KBM-7 (cell line): ENCODE measurements at regions not wholly inside any gene's neighbourhood (a gene's known extent, or its start where the extent isn't known, plus 50 kb on each side); places are given as distances from the start of the nearest gene placed in this dataset.

ENCODE experiments used
- DNase-seq: peaks from one replicate; pipeline ENCODE4 v3.0.0-alpha.2; 2015
- in situ Hi-C: fragments of 300-500 bp; cut with MboI; formaldehyde crosslinking; loops from 2 replicates; pipeline ENCODE4 v1.14.3; 2020; ENCODE audit warnings: low sequenced_read_pairs, low pct_unique_long_range_greater_than_20kb, mixed read lengths

DNA sequence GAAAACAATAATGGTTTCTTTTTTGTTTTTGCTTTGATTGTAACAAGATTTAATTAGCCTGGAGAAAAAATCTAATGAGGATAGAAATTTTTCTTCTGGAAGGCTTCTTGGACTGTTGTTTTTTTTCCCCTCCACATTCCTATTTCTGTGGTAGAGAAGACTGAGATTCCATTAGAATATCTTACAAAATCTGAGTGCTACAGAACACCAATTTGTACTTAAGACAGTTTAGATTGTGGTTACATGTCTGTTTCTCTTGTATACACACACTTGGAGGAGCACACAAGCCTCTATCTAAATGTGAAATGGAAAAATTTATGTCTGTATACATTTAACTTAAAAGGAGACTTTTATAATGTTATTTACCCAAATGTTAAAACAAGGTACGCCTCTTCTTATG, 176.9 kb upstream of the ARSJ start:
- DNase-seq, result no peak
- in situ Hi-C loops, result no loop called here

DNA sequence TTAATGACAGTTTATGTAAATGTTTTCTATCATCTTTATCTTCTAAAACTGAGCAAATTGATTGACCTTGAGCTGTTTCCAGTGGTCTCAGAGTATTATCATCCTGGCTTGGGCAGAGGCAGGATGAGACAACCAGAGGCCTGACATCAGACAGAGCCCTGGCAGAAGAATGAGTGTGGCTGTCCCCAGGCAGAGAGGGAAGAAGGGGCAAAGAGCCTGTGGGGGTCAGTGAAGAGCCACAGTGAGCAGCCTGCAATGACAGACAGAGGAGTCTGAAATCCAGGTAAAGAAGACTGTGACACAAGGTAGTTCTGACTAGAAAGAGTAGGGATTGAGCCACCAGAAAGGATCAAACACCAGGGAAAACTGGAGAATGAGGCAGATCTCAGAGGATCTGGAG, 182.4 kb upstream of the ARSJ start:
- no peak for DNase-seq
- in situ Hi-C loops, result no loop called here

DNA sequence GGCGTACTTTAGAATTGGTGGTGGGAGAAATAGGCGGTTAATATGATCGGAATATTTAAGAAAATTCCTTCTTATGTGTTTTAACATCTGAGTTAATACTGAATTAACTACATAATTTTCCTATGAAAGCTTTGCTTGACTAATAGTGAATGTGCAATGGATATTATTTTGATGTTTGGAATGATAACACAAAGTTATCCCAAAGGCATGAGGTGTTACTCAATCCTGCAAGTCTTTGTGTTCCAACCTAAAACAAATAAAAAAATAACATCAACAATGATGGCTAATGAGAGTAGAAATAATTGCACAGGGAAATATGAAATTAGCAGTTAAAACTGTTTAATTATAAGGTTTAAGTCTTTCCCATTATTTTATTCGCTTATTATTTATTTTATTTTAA, 183.6 kb upstream of the ARSJ start:
- DNase-seq, result no peak

DNA sequence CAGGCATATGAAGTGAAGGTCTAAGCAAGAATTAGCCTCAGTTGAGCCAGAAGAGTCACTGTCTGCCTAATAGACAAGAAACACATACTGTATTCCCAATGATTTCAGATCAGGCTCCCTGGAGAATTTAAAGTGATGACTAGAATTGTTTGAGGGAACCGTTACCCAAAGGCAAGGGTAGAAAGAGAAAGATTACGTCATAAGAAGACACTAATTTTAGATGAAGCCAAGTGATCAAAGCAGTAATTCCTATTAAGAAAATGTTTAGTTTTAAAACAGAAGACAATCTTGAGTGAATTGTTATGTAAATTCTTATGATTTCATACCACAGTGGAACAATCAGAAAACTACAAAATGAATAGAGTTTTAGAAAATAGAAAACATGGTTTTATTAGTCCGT, 194.5 kb upstream of the ARSJ start:
- in situ Hi-C loops, result no loop called here
- DNase-seq, result no peak

More for the DNA sequence above, 183.6 kb upstream of the ARSJ start:
- in situ Hi-C loops, result no loop called here

DNA sequence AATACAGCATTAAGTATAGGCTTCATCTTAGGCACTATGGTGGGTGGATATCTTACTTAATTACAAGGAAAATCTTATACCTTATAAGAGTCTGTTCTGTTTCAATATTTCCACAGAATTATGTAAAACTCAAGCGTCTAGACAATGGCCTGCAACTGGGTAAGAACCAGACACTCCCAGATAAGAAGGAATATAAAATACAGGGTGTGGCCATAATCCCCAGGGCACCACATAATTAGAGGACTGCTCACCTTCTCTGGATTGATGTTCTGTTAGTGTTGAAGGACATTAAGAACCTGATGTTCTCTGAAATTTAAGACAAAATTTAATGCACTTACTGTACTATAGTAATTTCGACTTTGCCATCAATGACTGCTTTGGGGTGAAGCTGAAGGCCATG, 198.2 kb upstream of the ARSJ start:
- no peak for DNase-seq
- in situ Hi-C loops, result no loop called here

DNA sequence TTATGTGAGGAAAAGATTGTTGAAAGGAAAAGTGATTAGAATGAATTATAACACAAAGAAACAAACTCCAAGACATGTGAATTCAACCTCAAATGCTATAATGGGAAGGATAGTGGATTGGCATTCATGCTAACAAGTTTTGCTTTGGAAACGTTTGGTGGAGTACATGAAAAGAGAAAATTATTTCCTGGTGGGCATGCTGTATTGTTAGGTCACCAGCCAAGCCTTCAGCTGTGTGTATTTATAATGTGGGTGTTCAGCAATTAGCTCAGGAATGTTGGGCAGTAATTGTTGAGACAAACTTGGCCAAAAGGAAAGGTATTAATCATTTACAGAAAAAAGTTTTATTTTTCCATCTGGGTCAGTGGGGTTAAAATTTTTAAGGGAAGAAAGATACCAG, 198.9 kb upstream of the ARSJ start:
- in situ Hi-C loops, result no loop called here
- DNase-seq, result no peak

DNA sequence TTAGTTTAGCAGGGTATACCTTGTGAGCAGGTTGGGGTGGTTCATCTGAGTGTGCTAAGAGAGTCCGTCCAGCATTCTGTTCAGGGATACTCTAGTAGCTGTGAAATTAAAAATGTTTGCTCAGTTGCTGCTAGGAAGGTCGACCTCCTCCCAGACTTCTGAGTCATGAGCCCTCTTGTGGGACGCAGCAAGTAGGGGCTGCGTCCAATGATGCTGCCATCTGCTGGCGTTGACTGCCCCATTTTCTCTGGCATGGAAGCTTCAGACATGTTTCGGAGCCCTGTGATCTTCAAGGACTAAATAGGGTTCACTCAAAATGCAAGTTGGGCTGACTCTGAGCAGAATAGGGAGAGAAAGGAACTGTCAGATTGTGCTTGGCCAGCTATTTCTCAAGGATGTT, 201.0 kb upstream of the ARSJ start:
- DNase-seq, result peak; percentile 28
- in situ Hi-C loops, result no loop called here

DNA sequence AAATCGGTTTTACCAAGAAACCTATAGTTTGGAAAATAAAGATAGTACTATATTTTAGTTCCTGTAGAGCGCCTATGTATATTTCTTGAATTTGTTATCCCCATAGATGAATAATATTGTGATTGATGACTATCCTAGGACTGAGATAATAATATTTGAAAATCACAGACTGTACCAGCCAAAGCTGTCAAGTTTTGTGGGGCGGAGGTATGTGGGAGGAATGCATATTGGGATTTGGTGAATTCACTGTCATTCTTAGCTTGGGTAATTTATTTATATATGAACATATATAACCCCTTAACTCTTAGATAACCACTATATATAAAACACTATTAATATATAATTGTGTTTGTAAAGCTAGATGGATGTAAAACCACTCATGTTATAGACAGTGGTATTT, 205.5 kb upstream of the ARSJ start:
- DNase-seq, result no peak
- in situ Hi-C loops, result no loop called here

DNA sequence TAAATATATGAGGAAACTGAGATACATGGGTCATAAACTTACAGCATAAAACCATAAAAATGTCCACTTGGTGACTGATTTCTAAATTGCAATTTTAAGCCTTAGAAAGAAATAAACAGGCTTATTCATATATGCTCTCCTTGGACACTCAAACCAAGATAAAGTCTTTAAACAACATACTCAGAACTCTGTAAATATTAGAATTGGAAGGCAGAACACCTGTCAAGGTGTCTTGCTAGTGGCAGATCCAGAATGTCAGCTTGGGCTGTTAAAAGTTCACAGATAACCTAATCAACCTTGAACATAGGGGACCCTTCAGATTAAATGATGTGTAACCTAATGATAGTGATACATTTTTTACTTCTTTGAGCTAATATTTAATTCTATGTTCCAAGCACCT, 208.1 kb upstream of the ARSJ start:
- no peak for DNase-seq
- in situ Hi-C loops, result no loop called here

DNA sequence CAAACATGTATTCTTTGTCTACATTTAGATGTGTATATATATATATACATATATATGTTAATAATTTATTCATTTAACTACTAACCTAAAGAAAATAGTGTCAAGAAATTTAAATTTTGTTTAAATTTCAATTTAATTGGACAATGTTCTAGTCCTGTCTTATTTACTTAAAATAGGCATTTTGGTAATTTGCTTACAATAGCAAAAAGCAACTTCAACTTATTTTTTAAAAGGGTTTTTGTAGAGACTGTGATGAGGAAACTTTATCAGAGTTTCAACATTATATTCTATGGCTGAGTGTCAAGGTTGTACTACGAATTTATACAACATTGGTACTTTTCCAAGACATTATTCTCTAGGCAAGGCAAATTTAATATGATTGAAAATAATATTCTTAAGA, 212.0 kb upstream of the ARSJ start:
- no peak for DNase-seq
- in situ Hi-C loops, result no loop called here

DNA sequence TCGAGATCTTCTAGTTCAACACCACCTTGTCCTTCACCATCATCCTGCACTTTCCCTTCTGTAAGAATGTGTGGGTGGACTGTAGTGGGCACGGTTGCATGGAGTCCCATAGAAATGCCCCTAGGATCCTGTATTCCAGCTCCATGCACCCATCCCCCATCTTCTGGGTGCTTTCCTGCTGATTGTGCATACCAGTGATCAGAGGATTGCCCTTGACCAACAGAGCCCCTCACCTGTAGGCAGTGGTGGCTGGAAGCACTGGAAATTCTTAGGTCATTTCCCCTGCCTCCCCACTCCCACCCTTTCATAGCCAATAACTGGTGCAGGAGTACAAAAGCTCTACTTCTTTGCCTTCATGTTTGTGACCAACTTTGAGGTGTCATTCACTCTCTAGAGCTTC, 213.4 kb upstream of the ARSJ start:
- no peak for DNase-seq
- in situ Hi-C loops, result no loop called here

DNA sequence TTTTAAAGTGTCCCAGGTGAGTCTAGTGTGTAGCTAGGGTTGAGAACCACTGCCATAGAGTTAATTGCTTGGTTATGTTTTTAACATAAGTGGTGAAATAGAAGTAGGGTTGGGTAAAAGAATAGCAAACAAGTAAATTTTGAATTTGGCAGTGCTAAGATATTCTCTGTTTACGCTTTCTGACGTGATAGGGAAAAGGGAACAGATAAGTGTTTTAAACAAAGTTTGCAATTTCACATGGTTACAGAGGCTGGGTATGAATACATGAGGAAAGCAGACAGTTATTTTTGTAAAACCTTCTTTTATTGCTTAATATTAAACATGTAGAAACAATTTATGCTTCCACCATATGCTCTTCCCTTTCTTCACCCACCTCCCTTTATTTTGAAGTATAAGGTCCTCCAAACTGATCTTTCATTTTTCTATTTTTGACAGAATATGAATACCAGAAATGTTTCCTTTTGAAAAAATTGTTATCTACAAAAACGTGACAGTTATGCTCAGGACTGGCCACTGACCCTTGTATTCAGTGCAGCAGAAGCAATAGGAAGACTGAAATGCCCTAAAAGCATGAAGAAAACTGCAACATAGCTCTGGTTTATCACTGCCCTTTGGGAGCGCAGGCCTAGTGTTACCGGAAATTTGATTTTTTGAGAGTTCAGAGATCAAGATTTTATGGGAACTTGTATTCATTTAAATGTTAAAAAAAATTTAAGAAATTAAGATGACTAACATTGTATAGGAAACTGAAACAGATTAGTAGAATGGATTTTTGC, 214.4 kb upstream of the ARSJ start:
- DNase-seq, result no peak
- in situ Hi-C loops, result no loop called here

DNA sequence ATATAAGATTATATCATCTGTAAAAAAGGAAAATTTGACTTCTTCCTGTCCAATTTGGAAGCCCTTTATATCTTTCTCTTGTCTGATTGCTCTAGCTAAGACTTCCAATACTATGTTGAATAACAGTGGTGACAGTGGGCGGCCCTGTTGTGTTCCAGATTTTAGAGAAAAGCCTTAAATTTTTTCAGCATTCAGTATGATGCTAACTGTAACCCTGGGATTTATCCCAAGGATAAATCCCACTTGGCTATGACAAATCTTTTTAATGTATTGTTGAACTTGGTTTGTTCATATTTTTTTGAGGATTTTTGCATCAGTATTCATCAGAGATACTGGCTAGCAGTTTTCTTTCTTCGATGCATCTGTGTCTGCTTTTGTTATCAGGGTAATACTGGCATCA, 217.2 kb upstream of the ARSJ start:
- no peak for DNase-seq
- in situ Hi-C loops, result no loop called here

DNA sequence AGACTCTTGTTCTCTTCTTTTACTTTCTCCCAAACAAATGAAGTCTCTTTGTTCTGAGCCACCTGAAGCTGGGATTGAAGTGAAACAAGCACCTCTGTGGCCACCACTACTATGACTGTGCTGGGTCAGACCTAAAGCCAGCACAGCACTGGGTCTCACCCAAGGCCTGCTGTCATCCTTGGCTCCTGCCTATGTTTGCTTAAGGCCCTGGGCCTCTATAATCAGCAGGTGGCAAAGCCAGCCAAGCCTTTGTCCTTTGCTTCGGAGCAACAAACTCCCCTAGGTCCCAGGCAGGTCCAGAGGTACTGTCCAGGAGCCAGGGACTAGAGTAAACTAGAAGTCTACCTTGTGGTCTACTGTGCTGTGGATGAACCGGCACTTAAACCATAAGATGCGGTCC, 220.6 kb upstream of the ARSJ start:
- in situ Hi-C loops, result no loop called here
- no peak for DNase-seq

DNA sequence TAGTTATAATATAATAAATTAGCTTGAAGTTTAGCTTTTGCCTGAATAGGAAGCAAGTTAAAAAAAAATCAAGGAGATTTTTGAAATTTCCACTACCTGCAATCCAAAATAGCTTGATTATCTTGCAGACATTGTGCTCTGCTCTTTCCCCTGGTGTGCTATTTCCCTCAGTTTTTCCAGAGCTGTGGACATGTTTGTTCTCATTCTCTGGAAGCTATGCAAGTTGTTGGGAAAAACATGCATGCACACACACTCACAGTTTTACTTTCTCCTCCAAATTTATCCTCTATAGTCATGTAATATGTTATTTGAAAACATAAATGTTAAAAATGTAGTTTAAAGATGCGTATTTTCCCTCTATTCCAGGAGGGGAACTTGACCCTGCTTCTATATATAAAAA, 225.8 kb upstream of the ARSJ start:
- in situ Hi-C loops, result no loop called here
- no peak for DNase-seq

DNA sequence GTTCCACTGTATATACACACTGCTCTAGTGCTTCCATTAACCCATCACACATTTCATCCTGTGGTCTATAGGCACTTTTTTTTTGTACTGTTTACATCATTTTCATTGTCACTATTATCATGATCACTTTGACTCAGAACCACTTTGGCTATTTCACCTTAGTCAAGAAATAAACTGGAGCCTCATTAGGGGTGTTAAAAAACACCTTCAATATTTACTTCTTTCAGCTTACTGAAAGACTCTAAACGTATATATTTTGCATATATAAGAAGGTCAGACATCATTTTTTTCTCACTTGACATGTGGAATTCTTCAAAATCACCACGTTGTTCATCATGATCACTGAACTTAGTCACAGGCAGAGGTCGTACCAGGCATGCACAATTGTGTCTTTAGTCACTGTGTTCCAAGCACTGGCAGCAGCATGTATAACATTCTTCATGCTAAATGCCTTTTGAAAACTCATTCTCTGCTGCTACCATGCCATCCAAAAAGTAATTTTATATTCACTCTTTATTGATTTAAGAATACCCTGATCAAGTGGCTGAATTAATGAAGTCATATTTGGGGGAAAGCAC, 229.2 kb upstream of the ARSJ start:
- DNase-seq, result no peak
- in situ Hi-C loops, result no loop called here

DNA sequence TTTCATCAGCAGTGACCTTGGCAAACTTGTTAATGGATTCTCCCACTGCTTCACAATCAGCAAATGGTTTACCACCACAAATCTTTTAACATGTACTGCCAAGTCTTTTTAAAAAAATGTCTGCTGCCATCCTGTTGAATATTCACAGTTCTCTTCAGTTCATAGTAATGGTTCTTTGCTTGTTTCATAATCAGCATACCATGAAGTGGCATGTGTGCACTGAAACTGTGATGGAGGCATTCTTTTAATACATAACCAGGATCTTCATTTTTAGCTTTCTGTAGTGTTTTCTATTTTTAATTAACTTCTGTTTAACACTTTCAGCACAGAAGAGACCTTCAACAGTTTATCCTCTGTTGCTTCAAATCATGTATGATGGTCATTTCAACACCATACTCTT, 230.1 kb upstream of the ARSJ start:
- DNase-seq, result no peak
- in situ Hi-C loops, result no loop called here

DNA sequence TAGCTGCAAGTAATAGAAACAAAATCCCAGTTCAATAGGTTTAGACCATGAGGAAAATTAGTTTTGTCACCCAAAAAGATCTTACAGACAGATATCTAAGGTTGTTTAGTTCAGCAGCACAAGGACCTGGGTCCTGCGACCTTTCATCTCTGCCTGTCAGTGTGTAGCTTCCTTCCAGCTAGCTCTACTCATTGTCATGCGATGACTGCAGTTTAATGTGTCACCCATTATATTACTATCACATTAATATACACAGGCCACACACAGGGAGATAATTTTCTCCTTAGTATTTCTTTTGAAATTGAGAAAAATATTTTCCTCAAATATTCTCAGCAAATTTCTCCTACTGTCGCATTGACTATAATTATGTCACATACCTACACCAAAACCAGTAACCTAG, 232.1 kb upstream of the ARSJ start:
- in situ Hi-C loops, result no loop called here
- DNase-seq, result no peak

DNA sequence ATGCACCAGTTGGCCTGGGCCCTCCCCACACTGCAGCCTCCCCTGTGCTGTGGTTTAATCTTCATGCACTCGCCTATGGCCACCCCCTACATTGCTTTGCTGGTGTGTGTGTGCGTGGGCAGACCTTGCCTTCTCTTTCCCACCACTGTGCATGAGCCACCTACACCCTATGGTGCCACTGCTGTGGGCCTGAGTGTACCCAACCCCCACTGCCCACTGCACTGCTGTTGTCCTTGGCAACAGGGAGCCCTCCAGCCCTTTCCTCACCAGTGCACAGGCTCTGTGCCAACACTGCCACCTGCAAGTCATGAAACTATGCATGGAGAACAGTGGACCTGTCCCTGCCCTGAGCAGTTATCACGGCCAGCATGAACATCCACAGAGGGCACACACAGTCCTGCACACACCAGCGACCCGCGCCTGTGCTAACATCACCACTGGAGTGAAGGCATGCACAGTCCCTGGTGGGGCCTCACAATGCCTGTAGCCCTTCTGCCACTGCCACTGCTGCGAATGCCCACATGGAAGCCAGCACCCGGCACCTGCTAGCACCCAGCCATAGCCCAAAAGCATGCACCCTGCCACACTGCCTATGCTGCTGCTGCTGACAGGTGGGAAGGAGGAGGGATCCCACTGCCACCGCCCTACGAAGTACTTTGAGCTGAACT, 237.8 kb upstream of the ARSJ start:
- in situ Hi-C loops, result no loop called here
- DNase-seq, result no peak

DNA sequence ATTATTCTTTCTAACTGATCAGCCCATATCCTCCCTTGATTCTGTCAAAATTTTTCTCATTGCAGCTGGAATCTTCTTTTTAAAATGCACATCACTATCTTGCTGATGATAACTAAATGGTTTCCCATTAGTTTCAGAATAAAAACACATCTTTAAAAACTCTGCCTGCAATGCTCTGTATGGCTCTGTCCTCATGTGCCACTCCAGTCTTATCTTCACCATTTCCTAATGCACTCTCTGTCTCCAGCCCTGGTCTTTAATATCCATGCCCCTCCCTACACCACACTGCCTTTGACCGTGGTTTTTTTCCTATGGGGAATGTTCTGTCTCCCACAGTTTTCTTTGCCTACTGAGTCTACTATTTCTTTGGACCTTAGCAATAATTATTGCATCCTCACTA, 244.1 kb upstream of the ARSJ start:
- in situ Hi-C loops, result no loop called here

DNA sequence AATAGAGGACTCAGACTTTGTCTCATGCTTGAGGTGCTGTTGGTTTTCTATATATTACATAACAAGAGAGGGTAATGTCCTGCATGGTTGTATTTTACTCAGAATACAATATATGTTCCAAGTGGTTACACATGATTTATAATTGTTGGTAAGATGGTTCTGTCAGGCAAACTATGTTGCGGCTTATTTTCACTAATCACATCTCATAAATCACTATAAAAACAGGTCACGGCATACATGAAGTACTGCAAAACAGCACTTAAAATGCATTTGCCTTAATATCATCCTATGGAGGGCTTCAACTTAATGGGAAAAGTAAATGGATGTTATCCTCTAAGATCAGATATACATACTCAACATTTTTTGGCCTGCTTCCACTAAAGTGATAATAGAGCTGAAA, 246.0 kb upstream of the ARSJ start:
- no peak for DNase-seq
- in situ Hi-C loops, result no loop called here

More for the DNA sequence above, 244.1 kb upstream of the ARSJ start:
- no peak for DNase-seq
